CD4-positive, alpha-beta memory T cell (primary cell): ENCODE measurements at regions not wholly inside any gene's neighbourhood (a gene's known extent, or its start where the extent isn't known, plus 50 kb on each side); places are given as distances from the start of the nearest gene placed in this dataset.
A peak's percentile ranks its signal among the peaks of the same experiment; 100 is the strongest.

ENCODE experiments used
- CTCF ChIA-PET: fragments of 350-600 bp; sonication (Branson Sonifier 250); formaldehyde crosslinking; loops from one replicate; lab custom pipeline; 2021; ENCODE audit warnings: inconsistent platforms; ENCODE audit not compliant: partially characterized antibody; lab: Charles Lee
- POLR2A ChIA-PET: fragments of 350-600 bp; sonication (Branson Sonifier 250); formaldehyde crosslinking; loops from one replicate; lab custom pipeline; 2021; ENCODE audit not compliant: partially characterized antibody; lab: Charles Lee
- DNase-seq, 5 donors: peaks; one replicate each; pipeline versions ENCODE4 v3.0.0 to v3.0.0-alpha.2; 2020 to 2022; ENCODE audit warnings: mixed read lengths in 1 of 5
- H3K27ac ChIP-seq: one replicate; pipeline ENCODE4 v1.7.0; 2013; ENCODE audit warnings: low read depth, low read length
- H3K27me3 ChIP-seq: 2 replicates; pipeline ENCODE4 v1.7.0; 2013; ENCODE audit warnings: mild to moderate bottlenecking, low read length, moderate library complexity; ENCODE audit not compliant: insufficient read depth
- H3K36me3 ChIP-seq: 2 replicates; pipeline ENCODE4 v1.7.0; 2013; ENCODE audit warnings: mild to moderate bottlenecking, low read length, moderate library complexity; ENCODE audit not compliant: insufficient read depth
- H3K4me1 ChIP-seq: 2 replicates; pipeline ENCODE4 v1.7.0; 2013; ENCODE audit warnings: mild to moderate bottlenecking, low read length, moderate library complexity; ENCODE audit not compliant: insufficient read depth
- H3K4me3 ChIP-seq, 2 donors: one replicate each; pipeline ENCODE4 v1.7.0; 2013; ENCODE audit warnings: low read length in 2 of 2, mild to moderate bottlenecking in 1 of 2
- H3K9me3 ChIP-seq, 2 donors: one replicate each; pipeline ENCODE4 v1.7.0; 2013; ENCODE audit warnings: low read length in 2 of 2, control low read depth in 1 of 2; ENCODE audit not compliant: control insufficient read depth in 1 of 2
- H3K27ac Mint-ChIP-seq, 7 donors: one replicate each; pipeline ENCODE4 v1.8.0; 2020 to 2021; ENCODE audit warnings: mixed read lengths in 7 of 7, mild to moderate bottlenecking in 6 of 7, inconsistent platforms in 3 of 7, moderate library complexity in 3 of 7
- H3K27me3 Mint-ChIP-seq, 2 donors: one replicate each; pipeline ENCODE4 v1.8.0; 2020 to 2021; ENCODE audit warnings: mixed read lengths in 2 of 2
- H3K36me3 Mint-ChIP-seq, 2 donors: one replicate each; pipeline ENCODE4 v1.8.0; 2020 to 2021; ENCODE audit warnings: mixed read lengths in 2 of 2, inconsistent platforms in 1 of 2, mild to moderate bottlenecking in 1 of 2
- H3K4me1 Mint-ChIP-seq, 4 donors: one replicate each; pipeline ENCODE4 v1.8.0; 2020 to 2021; ENCODE audit warnings: mixed read lengths in 4 of 4, mild to moderate bottlenecking in 1 of 4
- H3K4me3 Mint-ChIP-seq, 8 donors: one replicate each; pipeline ENCODE4 v1.8.0; 2020 to 2021; ENCODE audit warnings: mixed read lengths in 8 of 8, mild to moderate bottlenecking in 7 of 8, moderate library complexity in 6 of 8, inconsistent platforms in 3 of 8
- H3K9me3 Mint-ChIP-seq, 8 donors: one replicate each; pipeline ENCODE4 v1.8.0; 2020 to 2021; ENCODE audit warnings: mixed read lengths in 8 of 8, mild to moderate bottlenecking in 5 of 8, inconsistent platforms in 3 of 8, moderate library complexity in 1 of 8
- intact Hi-C: fragments of 100-400 bp; cut with micrococcal nuclease; formaldehyde crosslinking; loops from one replicate; pipeline ENCODE4 v1.15.1; 2023

DNA sequence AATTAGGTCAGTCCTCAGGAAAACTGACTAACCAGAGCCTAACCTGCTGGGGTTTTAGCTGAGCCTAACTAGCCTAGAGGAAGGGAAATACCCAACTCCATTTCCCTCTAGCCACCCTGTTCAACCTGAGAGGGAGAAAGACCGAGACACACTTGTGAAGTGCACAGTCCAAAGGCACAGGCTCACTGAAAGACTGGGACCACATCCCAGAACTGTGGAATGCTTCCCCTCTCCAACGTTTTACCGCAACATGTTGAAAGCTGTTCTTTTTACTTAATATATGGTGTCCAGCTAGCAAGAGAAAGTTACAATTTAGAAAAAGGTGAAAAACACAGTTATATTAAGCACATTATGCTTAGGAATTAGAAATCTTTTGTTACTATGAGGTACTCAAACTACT is 76.8 kb upstream of the SIMC1 start:
- no peaks in the 10 kb centered on the region for H3K27me3 ChIP-seq
- no peak overlapping the region for H3K27ac Mint-ChIP-seq
- H3K9me3 Mint-ChIP-seq = peaks cover 0 to 2% (median 0%) of the 10 kb centered on the region in 8 donors
- no peak overlapping the region for H3K27ac ChIP-seq
- POLR2A ChIA-PET = no interaction called here
- no peaks in the 10 kb centered on the region for H3K4me1 Mint-ChIP-seq
- intact Hi-C loops = no loop called here
- peaks cover 18 to 27% of the 10 kb centered on the region in 2 donors for H3K27me3 Mint-ChIP-seq
- DNase-seq = no peak
- H3K4me3 Mint-ChIP-seq = no peak overlapping the region
- peaks cover 0 to 6% of the 10 kb centered on the region in 2 donors for H3K36me3 Mint-ChIP-seq
- no peaks in the 10 kb centered on the region for H3K4me1 ChIP-seq
- H3K4me3 ChIP-seq = no peak overlapping the region
- no peaks in the 10 kb centered on the region for H3K9me3 ChIP-seq
- CTCF ChIA-PET = no interaction called here
- no peaks in the 10 kb centered on the region for H3K36me3 ChIP-seq

DNA sequence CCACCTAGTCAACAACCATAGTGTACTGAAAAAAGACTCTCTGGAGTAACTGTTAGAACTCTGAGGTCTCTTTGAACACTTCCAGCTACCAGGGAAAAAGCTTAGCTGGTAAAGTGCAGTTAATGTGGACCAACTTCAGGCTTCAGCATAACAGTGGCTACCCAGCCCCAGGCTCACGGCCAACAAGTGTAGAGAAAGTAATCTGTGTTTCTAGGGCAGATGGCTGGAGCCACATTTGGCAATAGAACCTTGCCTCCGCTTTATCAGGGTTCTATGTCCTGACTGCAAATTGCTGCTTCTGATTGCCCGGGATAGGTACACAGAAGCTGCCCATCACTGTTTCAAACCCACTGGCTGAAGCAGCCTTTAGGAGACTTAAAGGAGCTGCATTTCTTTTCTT is 76.0 kb upstream of the SIMC1 start:
- Histone ChIP-seq H3K27me3 (no peaks in the 10 kb centered on the region), H3K9me3 (no peaks in the 10 kb centered on the region), H3K36me3 (no peaks in the 10 kb centered on the region), H3K27ac (no peak overlapping the region), H3K4me3 (no peak overlapping the region), H3K4me1 (no peaks in the 10 kb centered on the region)
- H3K27me3 Mint-ChIP-seq = peaks cover 20 to 23% of the 10 kb centered on the region in 2 donors
- H3K4me1 Mint-ChIP-seq = no peaks in the 10 kb centered on the region
- peaks cover 0 to 6% of the 10 kb centered on the region in 2 donors for H3K36me3 Mint-ChIP-seq
- intact Hi-C loops = no loop called here
- H3K9me3 Mint-ChIP-seq = peaks cover 0 to 2% (median 0%) of the 10 kb centered on the region in 8 donors
- DNase-seq = no peak
- ChIA-PET CTCF (no interaction called here), POLR2A (no interaction called here)
- no peak overlapping the region for H3K27ac Mint-ChIP-seq
- H3K4me3 Mint-ChIP-seq = no peak overlapping the region

DNA sequence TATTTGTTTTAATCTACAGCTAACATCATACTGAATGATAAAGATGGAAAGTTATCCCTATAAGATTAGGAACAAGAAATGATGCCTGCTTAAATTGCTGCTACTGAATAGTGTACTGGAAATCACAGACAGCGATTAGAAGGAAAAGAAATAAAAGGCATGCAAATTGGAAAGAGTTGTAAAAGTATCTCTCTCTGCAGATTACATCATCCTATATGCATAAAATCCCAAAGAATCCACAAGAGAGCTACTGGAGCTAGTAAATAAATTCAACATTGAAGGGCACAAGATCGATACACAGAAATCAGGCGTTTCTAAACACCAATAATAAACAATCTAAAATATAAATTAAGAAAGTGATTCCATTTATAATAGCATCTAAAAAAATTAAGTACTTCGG is 75.3 kb upstream of the SIMC1 start:
- H3K36me3 ChIP-seq = no peaks in the 10 kb centered on the region
- peaks cover 17 to 22% of the 10 kb centered on the region in 2 donors for H3K27me3 Mint-ChIP-seq
- no peak overlapping the region for H3K27ac Mint-ChIP-seq
- H3K4me1 ChIP-seq = no peaks in the 10 kb centered on the region
- peaks cover 0 to 6% of the 10 kb centered on the region in 2 donors for H3K36me3 Mint-ChIP-seq
- H3K4me1 Mint-ChIP-seq = no peaks in the 10 kb centered on the region
- H3K9me3 Mint-ChIP-seq = peaks cover 0 to 2% (median 0%) of the 10 kb centered on the region in 8 donors
- H3K9me3 ChIP-seq = no peaks in the 10 kb centered on the region
- no peak overlapping the region for H3K27ac ChIP-seq
- DNase-seq = no peak
- no peak overlapping the region for H3K4me3 Mint-ChIP-seq
- ChIA-PET CTCF (no interaction called here), POLR2A (no interaction called here)
- H3K4me3 ChIP-seq = no peak overlapping the region
- intact Hi-C loops = no loop called here
- no peaks in the 10 kb centered on the region for H3K27me3 ChIP-seq

DNA sequence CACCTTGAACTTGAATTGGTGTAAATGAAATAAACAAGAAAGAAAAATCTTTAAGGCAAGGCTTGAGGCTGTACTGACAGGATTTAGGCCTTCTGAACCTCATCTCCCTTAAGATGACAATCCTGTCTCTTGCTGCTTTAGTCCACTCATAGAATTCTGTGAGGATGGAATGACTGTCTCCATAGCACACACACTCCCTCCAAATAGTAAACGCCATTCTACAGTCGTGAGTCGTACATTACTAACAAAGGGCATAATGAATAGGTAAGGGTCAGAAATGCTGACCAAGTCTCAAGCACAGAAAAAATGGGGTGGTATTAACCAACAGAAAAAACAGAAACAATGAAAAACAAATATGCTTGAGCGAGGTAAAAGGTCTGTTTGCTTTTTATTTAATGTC is 71.8 kb upstream of the SIMC1 start:
- Mint-ChIP-seq H3K27ac (no peak overlapping the region), H3K4me3 (no peak overlapping the region), H3K9me3 (peaks cover 0 to 2% (median 0%) of the 10 kb centered on the region in 8 donors), H3K36me3 (no peaks in the 10 kb centered on the region), H3K27me3 (peaks cover 10 to 13% of the 10 kb centered on the region in 2 donors), H3K4me1 (peaks cover 0 to 8% (median under 1%) of the 10 kb centered on the region in 4 donors)
- Histone ChIP-seq H3K36me3 (no peaks in the 10 kb centered on the region), H3K9me3 (no peaks in the 10 kb centered on the region), H3K4me3 (no peak overlapping the region), H3K4me1 (no peaks in the 10 kb centered on the region), H3K27me3 (no peaks in the 10 kb centered on the region), H3K27ac (no peak overlapping the region)
- ChIA-PET POLR2A (no interaction called here), CTCF (no interaction called here)
- intact Hi-C loops = no loop called here
- no peak for DNase-seq

DNA sequence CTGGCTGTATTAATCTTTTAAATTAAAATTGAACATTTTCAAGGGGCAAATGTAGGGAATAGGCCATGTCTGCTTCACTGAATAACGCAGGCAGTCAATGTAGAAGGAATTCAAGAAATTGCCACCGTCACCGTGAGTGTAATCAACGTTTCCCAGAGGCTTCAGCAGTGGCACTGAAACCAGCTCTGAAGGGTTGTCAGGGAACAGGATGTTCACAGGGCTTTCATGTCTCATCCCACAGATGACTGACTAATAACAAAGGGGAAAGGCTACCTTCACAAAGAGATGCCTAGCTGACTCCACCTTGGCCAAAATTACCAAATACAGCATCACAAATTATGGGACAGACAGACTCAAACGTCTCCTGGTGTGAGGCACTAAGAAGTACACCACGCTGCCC is 70.4 kb upstream of the SIMC1 start:
- Histone ChIP-seq H3K36me3 (no peaks in the 10 kb centered on the region), H3K9me3 (no peaks in the 10 kb centered on the region), H3K27ac (no peak overlapping the region), H3K27me3 (no peaks in the 10 kb centered on the region), H3K4me3 (no peak overlapping the region), H3K4me1 (no peaks in the 10 kb centered on the region)
- Mint-ChIP-seq H3K27ac (no peak overlapping the region), H3K36me3 (no peaks in the 10 kb centered on the region), H3K9me3 (peaks cover 0 to 2% (median 0%) of the 10 kb centered on the region in 8 donors), H3K4me3 (no peak overlapping the region), H3K27me3 (peaks cover 9 to 10% of the 10 kb centered on the region in 2 donors), H3K4me1 (peaks cover 0 to 8% (median under 1%) of the 10 kb centered on the region in 4 donors)
- DNase-seq = no peak
- POLR2A ChIA-PET = no interaction called here
- intact Hi-C loops = no loop called here
- CTCF ChIA-PET = no interaction called here

DNA sequence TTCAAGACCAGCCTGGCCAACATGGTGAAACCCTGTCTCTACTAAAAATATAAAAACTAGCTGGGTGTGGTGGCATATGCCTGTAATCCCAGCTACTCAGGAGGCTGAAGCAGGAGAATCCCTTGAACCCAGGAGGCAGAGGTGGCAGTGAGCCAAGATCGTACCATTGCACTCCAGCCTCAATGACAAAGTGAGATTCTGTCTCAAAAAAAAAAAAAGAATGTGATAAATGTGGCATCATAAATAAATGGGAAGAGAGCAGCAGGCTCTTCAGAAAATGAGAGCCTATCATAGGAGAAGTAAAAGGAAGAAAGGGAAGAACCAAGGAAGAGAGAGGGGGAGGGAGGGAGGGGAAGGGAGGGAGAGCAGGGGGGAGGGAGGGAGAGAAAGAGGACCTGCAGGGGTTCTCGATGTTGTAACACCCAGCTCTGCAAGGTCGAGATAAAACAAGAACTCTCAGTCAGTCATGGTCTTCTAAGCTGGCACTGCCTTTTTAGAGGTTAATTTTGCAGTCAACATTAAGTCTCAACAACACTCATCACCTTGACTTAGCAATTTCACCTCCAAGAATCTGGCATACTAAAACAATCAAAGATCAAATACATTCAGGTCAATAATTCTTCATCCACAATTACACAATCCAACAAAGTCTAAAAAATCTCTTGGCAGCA is 68.7 kb upstream of the SIMC1 start:
- H3K4me3 Mint-ChIP-seq = peak overlapping the region in 1 of 8 donors; percentile 24
- H3K9me3 Mint-ChIP-seq = no peaks in the 10 kb centered on the region
- H3K36me3 Mint-ChIP-seq = no peaks in the 10 kb centered on the region
- no peak overlapping the region for H3K27ac Mint-ChIP-seq
- Histone ChIP-seq H3K4me1 (no peaks in the 10 kb centered on the region), H3K27ac (no peak overlapping the region), H3K9me3 (no peaks in the 10 kb centered on the region), H3K4me3 (no peak overlapping the region), H3K27me3 (no peaks in the 10 kb centered on the region), H3K36me3 (no peaks in the 10 kb centered on the region)
- intact Hi-C loops = no loop called here
- ChIA-PET POLR2A (no interaction called here), CTCF (no interaction called here)
- DNase-seq = no peak
- peaks cover 0 to 8% (median under 1%) of the 10 kb centered on the region in 4 donors for H3K4me1 Mint-ChIP-seq
- H3K27me3 Mint-ChIP-seq = peaks cover 9 to 10% of the 10 kb centered on the region in 2 donors

DNA sequence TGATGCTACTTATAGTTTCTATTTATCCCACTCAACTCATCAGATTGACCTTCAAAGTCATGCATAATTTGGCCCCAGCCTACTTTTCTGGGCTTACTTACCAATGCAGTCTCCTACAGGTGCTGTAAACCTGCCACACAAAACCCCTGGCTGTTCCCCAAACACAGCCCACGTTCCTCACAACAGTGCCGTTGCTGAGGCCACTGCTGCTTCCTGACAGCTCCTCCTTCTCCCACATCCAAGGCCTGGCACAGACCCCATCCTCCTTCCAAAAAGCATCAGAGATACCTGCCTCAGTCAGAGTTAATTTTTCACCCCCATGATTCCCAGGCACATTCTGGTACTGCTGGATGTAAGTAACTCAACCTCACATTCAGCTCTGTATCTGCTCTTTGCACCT is 68.1 kb upstream of the SIMC1 start:
- no peak for DNase-seq
- Histone ChIP-seq H3K9me3 (no peaks in the 10 kb centered on the region), H3K4me1 (no peaks in the 10 kb centered on the region), H3K4me3 (no peak overlapping the region), H3K27me3 (no peaks in the 10 kb centered on the region), H3K27ac (no peak overlapping the region), H3K36me3 (no peaks in the 10 kb centered on the region)
- Mint-ChIP-seq H3K36me3 (no peaks in the 10 kb centered on the region), H3K4me3 (no peak overlapping the region), H3K27ac (peak overlapping the region in 1 of 7 donors; percentile 37), H3K9me3 (no peaks in the 10 kb centered on the region), H3K4me1 (peaks cover 0 to 8% (median under 1%) of the 10 kb centered on the region in 4 donors), H3K27me3 (peaks cover 9 to 13% of the 10 kb centered on the region in 2 donors)
- CTCF ChIA-PET = no interaction called here
- POLR2A ChIA-PET = no interaction called here
- intact Hi-C loops = no loop called here
